NOMO-1 treated with dmso at 0.1 percent for 144 hours (cell line): ENCODE measurements at regions not wholly inside any gene's neighbourhood (a gene's known extent, or its start where the extent isn't known, plus 50 kb on each side); places are given as distances from the start of the nearest gene placed in this dataset.

Experiments
- DNase-seq: peaks from one replicate; lab custom pipeline; 2025; ENCODE audit not compliant: unreplicated experiment; lab: John Stamatoyannopoulos, UW

DNA sequence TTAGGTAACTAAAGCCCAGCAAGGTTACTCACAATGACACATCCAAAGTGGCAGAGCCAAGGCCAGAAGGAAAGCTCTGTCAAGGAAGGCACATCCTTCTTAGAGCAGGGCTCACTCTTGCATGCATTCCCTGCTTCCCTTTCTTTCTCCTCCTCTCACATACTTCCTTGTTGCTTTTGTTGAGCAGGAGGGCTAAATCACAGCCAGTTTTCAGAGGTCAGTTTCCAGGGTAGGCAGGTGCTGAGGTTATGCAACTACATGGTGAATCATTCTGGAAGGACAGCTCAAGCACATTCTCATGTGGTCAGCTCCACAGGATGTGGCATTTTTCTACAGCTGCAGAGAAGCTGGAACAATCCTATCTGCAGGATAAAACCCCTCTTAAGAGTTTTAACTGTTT lies 275.6 kb downstream of the ZNF621 start:
- peak; percentile 8 for DNase-seq

DNA sequence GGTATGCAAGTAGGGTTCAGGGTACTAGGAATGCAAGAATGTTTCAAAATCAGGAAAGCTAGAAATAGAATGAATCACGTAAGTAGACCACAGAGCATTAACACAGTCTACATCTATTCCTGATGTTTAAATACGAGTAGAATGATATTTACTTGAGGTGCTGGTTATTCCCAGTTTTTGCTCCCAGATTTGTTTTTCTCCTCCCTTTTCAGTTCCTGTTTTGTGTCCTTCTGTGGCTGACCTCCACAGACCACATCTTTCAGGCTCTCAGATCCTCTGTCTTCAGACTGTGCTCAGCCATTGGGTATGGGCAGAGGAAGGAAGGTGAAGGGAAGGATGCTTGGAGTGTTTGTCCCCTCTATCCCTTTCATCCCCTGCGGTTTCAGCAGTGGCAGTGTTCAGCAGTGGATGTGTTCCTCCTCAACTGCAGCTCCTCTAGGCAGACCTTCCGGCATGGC lies 276.6 kb downstream of the ZNF621 start:
- no peak for DNase-seq

DNA sequence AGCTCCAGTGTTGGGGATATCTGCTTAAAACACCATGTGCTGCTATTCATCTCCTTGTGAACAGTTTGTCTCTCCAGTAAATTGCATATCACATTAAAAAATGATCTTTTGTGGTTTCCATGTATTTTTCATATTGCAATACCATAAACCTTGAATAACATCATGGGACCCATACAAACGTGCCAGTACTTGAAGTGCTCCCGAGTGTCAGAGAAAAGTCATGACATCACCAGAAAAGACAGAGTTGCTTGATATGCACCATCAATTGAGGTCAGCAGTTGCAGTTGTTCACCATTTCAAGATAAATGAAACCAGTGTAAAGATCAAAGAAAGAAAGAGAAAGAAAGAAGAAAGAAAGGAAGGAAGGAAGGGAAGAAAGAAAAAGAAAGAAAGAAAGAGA lies 278.6 kb downstream of the ZNF621 start:
- no peak for DNase-seq

DNA sequence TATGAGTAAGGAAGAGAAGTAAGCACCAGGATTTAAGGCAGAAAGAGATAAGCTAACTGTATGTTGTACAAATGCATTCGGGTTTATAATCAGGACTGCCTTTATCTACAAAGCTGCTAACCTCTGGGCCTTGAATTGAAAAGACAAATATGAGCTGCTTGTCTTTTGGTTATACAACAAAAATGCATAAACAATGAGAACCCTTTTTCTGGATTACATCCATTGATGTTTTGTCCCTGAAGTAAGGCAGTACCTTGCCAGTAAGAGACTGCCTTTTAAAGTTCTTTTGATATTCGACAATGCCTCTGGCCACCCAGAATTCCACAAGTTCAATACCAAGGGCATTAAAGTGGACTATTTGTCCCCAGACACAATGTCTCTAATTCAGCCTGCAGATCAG lies 280.7 kb downstream of the ZNF621 start:
- no peak for DNase-seq

DNA sequence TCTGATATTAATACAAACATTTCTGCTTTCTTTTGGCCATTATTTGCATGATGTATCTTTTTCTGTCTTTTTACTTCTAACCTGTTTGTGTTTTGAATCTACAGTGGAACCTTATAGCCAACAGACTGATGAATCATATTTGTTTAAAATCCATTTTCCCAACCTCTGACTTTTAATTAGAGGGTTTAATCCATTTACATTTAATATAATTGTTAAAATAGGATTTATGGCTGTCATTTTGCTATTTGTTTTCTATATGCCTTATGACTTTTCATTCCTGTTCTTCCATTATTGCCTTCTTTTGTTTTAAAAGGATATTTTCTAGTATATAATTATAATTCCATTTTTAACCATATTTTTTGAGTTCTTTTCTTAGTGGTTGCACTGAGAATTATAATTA lies 286.1 kb downstream of the ZNF621 start:
- no peak for DNase-seq

DNA sequence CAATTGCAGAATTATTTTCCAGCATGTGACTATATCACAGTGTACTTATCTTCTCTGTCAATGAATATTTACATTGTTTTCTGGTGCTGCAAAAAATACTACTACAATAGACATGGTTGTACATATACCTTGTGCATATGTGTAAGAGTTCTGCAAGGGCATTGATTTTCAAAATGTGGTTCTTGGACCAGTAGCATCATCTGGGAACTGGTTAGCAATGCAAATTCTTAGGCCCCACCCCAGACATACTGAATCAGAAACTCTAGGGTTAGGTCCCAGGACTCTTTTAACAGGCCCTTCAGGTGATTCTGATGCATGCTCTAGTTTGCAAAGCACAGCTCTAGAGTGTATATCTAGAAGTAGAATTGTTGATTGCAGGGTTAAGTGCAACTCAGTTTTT lies 292.3 kb downstream of the ZNF621 start:
- no peak for DNase-seq

DNA sequence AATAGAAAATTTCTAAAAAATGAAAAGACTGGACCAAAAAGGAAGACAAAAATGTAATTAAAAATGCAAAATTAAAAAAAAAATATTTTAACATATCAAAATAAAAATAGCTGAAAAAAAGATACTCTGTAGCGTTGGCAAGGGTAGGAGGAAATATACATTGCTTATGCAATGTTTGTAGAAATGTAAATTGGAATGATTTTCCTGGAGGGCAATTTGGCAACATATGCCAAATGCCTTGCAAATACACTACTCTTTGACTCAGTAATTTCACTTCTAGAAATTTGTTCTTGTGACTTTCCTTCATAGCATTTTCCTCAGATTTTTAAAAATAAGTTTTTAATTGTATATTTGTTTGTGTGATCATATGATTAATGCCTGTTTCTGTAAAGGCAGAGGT lies 296.6 kb downstream of the ZNF621 start:
- DNase-seq = no peak

DNA sequence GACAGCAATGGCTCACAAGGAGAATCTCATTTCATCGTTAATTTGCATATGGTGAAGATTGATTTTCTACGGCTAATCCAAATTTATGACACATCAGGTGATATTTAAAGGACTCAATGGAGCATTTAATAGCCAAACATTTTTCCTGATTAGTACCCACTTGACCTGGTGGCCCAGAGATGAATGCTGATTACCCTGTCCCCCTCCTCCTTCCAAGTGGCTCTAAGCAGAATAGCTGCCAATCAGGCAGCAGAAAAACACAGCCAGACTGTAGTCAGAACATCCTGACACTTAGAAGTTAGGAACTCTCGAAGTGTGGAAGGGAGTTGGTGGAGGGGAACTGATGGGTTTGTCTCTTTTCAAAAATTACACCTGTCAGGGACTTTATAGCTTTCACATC lies 302.5 kb downstream of the ZNF621 start:
- no peak for DNase-seq

DNA sequence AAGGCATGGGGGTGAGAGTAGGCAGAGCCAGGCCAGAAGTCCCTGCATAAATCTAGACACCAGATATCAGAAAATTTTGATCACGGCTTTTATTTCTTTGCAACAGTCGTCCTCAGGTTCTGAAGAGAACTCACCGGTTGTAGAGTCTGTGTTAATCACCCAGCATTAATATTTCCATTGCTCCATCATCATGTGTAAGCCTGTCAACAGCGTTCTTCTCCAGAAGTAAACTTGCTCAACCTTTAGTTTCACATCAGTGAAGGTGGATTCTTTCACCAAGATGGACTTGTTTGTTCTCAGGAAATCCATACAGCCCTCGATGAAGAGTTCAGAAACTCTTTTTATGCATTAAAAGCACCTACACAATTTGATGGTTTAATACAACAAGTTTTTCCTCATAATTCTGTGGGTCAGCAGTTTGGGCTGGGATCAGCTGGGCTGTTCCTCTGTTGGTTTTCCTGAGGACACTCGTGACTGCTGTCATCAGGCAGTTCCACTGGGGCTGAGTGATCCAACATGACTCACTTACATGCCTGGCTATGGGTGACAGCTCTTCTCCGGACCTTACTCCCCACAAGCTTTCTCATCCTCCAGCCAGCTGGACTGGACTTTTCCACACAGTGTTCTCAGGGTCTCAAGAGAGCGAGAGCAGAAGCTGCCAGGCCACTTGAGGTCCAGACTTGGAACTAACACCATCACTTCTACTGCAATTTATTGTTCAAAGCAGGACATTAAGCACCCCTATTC lies 303.4 kb downstream of the ZNF621 start:
- DNase-seq = no peak

DNA sequence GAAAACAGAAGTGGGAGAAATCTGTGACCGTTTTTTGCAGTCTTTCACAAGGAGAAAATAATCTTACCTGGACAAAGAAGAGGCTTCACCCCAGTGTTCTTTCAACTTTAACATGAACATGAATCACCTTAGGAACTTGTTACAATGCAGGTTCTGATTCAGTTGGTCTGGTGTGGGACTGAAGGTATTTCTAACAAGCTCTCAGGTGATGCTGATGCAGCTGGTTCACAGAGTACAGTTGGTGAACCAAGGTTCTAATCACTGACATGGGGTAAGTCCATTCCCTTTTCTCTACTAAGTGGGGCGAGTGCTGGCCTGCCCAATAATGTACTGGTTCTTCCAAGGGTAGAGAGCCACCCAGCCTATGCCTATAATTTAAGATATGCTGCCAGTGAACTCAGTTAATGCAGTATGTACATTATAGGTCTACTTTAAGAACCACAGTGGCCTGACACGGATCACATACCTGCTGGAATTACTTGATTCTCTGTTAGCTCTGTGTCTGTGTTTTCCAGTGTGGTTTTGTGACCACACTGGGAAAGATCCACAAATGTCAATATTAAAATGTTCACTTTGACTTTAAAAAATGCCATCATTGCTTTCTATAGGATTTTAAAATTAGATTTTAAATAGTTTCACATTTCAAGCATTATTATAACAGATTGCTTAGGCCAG lies 304.1 kb downstream of the ZNF621 start:
- DNase-seq = no peak

DNA sequence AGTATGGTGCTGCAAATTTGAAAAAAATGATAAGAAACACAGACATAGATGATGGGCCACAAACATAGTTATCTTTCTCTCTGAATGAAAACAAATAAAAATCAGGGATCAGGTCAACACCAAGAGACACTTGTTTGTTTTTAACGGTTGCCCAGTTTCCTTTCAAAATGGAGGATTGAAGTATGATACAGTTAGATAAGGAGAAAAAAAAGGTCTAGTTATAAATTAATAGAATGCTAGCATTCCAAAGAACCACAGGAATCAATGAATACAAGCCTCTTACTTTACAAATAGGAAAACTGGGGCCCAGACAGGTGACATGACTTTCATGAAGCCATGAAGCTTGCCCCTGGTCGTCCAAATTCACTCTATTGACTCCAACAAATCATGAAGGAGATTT lies 305.1 kb downstream of the ZNF621 start:
- no peak for DNase-seq

DNA sequence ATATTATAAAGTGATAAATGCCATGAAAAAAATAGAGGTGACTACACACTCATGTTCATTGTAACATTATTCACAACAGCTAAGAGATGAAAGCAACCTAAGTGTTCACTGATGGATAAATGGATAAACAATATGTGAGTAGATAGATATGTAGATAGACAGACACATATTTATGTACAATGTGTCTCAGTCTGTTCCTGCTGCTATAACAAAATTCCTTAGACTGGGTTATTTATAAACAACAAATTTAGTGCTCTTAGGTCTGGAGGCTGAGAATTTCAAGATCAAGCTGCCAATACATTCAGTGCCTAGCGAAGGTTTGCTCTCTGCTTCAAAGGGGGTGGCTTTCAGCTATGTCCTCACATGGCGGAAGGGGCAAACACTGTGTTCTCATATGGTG lies 312.5 kb downstream of the ZNF621 start:
- no peak for DNase-seq

DNA sequence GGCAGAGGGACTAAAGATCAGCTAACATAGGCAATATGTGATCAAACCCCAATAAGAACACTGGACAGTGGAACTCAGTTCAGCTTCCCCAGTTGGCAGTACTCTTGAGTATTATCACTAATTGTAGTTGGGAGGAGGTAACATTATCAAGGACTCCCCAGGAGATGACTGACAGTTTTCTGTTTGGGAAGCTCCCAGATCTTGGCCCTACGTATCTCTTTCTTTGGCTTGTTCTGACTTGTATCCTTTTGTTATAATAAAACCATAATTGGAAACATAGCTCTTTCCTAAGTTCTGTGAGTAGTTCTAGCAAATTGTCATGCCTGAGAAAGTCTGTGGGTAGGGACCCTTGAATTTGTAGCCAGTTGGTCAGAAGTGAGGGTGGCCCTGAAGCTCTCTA lies 316.4 kb downstream of the ZNF621 start:
- no peak for DNase-seq

DNA sequence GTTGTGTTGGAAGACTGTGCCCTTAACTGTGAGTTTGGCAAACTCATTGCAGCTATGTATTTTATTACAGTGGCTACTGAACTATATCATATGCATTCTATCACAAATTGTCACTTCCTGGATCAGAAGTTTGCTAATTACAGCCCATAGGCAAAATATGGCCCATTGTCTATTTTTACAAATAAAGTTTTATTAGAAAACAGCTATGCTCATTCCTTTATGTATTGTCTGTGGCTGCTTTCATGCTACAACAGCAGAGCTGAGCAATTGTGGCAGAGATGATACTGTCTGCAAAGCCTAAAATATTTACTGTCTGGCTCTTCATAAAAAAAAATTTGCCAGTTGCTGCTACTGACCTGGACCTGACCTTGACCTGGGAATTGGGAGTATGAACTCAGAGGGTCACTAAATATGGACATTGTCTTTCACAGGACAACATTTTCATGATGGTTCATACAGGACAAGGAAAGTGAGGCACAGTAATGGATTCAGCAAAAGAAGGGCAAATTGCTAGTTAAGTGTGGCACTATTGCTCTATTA lies 316.9 kb downstream of the ZNF621 start:
- no peak for DNase-seq

DNA sequence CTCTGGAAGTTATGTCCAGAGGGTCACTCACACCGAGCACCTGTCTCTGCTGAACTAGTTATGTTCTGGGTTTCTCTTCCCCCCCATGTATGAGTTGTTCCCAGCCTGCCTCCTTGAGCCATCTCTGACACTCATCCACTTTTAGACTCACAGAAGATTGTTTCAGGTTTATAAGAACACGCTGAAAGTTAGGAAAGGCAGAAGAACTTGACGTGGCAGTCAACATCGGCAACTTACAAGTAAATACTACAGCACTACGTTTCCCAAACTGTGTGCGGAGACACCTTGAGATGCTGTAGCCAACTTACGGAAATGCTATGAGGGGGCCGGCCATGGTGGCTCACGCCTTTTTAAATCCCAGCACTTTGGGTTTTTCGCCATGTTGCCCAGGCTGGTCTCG lies 318.0 kb downstream of the ZNF621 start:
- DNase-seq = no peak

DNA sequence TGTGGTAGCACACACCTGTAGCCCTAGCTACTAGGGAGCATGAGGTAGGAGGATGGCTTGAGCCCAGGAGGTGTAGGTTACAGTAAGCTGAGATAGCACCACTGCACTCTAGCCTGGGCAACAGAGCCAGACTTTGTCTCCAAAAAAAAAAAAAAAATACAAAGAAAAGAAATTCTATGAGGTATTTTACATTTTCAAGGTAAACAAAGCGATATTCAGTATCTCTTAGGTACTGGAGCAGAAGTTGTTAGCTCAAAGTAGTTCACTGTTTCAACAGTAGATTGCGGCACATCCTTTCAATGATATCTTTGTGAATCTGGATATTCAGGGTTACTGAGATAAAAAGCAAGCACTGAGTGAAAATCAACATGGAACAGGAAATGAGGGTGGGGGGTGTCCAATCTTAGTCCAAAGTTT lies 318.5 kb downstream of the ZNF621 start:
- no peak for DNase-seq

DNA sequence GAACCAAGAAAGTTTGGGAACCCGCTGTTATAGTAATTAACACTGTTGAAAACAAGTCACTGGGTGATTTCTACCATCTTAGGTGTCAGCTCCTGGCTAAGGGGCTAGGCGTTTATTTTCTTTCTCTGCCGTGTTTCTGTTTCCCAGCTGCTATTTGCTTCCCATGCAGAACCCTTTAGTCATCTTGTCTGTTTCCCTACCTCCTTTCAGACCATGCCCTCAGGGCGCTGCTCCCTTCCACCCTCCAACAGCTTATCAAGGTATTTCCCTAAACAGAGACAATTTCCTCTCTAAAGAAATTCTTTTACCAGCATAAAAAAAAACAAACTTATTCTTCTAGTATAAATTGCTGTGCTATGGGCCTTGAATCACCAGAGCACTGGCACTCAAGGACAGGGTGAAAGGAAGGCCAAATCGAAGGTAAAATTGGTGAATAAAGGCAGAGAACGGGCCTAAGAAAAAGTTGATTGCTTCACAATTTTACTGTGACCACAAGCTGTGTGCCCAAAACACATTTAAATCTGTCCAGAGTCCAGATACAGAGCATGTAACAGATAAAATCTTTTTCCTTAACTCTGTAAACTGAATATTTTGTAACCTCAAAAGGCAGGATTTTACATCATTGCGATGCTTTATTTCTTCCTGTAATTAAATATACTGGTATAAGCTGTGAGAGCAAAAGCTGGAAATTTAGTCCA lies 319.2 kb downstream of the ZNF621 start:
- DNase-seq = no peak

DNA sequence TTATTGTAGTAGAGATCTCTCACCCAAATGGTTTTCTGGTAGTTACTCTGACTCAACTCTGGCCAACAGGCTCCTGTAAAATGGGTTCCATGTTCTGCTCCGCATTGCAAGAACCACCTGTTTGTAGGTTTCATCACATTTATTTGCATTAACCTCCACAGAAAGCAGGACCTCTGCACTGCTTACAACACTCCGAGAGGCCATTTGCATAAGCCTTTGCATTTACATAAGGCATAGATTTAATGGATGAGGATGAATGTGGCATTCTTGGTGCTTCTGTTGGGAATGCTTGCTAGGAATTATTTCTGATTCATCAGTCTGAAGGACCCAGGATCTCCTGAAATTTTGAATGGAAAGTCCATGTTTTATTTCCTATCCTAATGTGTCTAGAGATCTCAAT lies 320.1 kb downstream of the ZNF621 start:
- no peak for DNase-seq

DNA sequence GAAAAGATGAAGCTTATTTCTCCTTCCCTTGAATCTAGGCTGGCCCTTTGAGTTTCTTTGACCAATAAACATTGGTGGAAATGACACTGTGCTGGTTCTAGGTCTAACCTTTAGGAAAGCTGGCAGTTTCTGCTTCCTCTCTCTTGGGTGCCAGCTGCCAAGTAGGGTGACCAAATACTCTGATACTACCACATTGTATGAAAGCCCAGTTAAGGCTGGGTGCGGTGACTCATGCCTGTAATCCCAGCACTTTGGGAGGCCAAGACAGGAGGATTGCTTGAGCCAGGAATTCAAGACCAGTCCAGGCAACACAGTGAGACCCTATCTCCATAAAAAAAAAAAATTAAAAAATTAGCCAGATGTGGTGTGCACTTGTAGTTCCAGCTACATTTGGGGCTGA lies 320.7 kb downstream of the ZNF621 start:
- no peak for DNase-seq

DNA sequence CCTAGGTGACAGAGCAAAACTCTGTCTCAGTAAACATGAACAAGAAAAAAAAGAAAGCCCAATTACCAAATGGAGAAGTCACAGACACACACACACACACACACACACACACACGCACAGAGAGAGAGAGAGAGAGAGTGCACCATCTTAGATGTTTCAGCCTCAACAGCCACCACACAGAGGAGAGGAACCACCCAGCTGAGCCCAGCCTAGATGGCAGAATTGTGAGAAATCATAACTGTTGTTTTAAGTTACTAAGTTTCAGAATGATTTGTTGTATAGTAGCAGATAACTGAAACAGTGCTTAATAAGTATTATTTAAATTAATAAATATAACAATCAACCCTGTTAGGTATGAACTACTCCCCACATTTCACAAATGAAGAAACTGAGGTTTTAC lies 321.2 kb downstream of the ZNF621 start:
- DNase-seq = no peak

DNA sequence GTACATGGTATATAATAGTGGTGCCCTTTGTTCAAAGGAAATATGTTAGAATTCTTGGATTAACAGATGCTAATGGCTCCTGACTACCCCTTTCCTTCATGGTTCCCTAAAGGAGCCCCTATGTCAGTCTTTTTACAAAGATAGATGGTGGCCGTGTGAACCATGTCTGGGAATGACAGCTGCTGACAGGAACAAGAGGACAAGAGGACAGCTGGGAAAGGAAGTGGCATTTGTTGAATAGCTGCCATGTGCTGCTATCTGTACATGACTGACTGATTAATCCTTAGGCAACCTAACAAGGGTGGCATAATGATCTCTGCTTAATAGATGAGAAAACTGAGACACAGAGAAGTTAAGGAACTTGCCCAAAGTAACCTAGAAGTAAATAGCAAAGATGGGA lies 321.7 kb downstream of the ZNF621 start:
- DNase-seq = no peak

DNA sequence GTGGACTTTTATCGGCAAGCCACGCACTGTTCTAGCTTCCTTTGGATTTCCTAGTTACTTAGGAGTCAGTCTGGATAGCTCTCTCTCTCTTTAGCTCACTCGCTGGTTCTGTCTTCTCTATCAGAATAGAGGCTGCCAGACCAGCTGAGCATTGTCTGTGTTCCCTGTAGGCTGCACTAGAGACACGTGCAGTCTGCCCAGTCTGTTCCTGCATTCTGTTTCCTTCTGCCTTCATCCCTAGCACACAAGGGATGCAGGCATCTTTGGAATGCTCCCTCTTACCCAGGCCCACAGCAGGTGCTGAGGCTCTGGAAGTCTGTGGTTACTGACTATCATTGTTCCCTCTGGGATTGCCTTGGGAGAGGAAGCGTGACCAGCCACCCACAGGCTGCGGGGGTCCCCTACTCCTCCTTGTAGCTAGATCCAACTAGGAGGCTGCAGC lies 322.8 kb downstream of the ZNF621 start:
- DNase-seq = no peak
